ENCODE measurements at regions not wholly inside any gene's neighbourhood (a gene's known extent, or its start where the extent isn't known, plus 50 kb on each side); places are given as distances from the start of the nearest gene placed in this dataset.

- H3K27ac Mint-ChIP-seq, result peak overlapping the region; percentile 93
- Histone ChIP-seq H3K9ac (no peak overlapping the region), H3K4me3 (no peak overlapping the region), H3K79me2 (ENCODE audit: low read depth) (no peaks in the 10 kb centered on the region), H3K4me2 (no peak overlapping the region), H2AFZ (replicated peaks) (no peak overlapping the region), H3F3A (ENCODE audit: low read depth) (no peaks in the 10 kb centered on the region), H3K36me3 (no peaks in the 10 kb centered on the region), H3K4me1 (peaks cover 7% of the 10 kb centered on the region), H4K20me1 (ENCODE audit: low read depth) (peaks cover 20% of the 10 kb centered on the region), H3K27ac (no peak overlapping the region), H3K9me3 (ENCODE audit: low read depth) (no peaks in the 10 kb centered on the region), H3K27me3 (peaks cover 57% of the 10 kb centered on the region)
- TF ChIP-seq CTCF (IDR thresholded peaks at IDR 0.05), result no peak
- no peak for TF ChIP-seq EZH2 (IDR thresholded peaks at IDR 0.05)
- TF ChIP-seq EZH2phosphoT487 (IDR thresholded peaks at IDR 0.05), result no peak
- no peak for DNase-seq (ENCODE audit: low spot score)
- H3K4me3 Mint-ChIP-seq, result no peak overlapping the region
- peaks cover 71% of the 10 kb centered on the region for H3K4me1 Mint-ChIP-seq
- no peaks in the 10 kb centered on the region for H3K36me3 Mint-ChIP-seq
- H3K27me3 Mint-ChIP-seq (ENCODE audit: insufficient read depth, low read depth), result peaks cover 14% of the 10 kb centered on the region
- no peaks in the 10 kb centered on the region for H3K9me3 Mint-ChIP-seq
Measured at GRCh38 chr5:2203774-2204173, 321.0 kb upstream of the IRX4 start.

GRCh38 chr5:2201832-2202231 is 319.1 kb upstream of the IRX4 start:
- Mint-ChIP-seq H3K4me1 (peaks cover 72% of the 10 kb centered on the region), H3K4me3 (no peak overlapping the region), H3K36me3 (no peaks in the 10 kb centered on the region), H3K27ac (no peak overlapping the region), H3K27me3 (ENCODE audit: insufficient read depth, low read depth) (peaks cover 16% of the 10 kb centered on the region), H3K9me3 (no peaks in the 10 kb centered on the region)
- Histone ChIP-seq H3K9ac (no peak overlapping the region), H3K79me2 (ENCODE audit: low read depth) (no peaks in the 10 kb centered on the region), H3K4me1 (peaks cover 16% of the 10 kb centered on the region), H3K4me2 (no peak overlapping the region), H3K27ac (no peak overlapping the region), H3K36me3 (no peaks in the 10 kb centered on the region), H3K9me3 (ENCODE audit: low read depth) (no peaks in the 10 kb centered on the region), H3K27me3 (peaks cover 37% of the 10 kb centered on the region), H2AFZ (replicated peaks) (no peak overlapping the region), H3F3A (ENCODE audit: low read depth) (peaks cover 4% of the 10 kb centered on the region), H4K20me1 (ENCODE audit: low read depth) (peaks cover 9% of the 10 kb centered on the region), H3K4me3 (no peak overlapping the region)
- TF ChIP-seq EZH2 (IDR thresholded peaks at IDR 0.05), result no peak
- no peak for TF ChIP-seq CTCF (IDR thresholded peaks at IDR 0.05)
- no peak for TF ChIP-seq EZH2phosphoT487 (IDR thresholded peaks at IDR 0.05)
- DNase-seq (ENCODE audit: low spot score), result no peak

- no peak for DNase-seq (ENCODE audit: low spot score)
- Mint-ChIP-seq H3K4me3 (no peak overlapping the region), H3K27me3 (ENCODE audit: insufficient read depth, low read depth) (peaks cover 16% of the 10 kb centered on the region), H3K4me1 (peaks cover 73% of the 10 kb centered on the region), H3K27ac (no peak overlapping the region), H3K36me3 (no peaks in the 10 kb centered on the region), H3K9me3 (no peaks in the 10 kb centered on the region)
- Histone ChIP-seq H4K20me1 (ENCODE audit: low read depth) (peaks cover 8% of the 10 kb centered on the region), H3K4me1 (peaks cover 17% of the 10 kb centered on the region), H2AFZ (replicated peaks) (no peak overlapping the region), H3K27ac (no peak overlapping the region), H3K27me3 (peaks cover 34% of the 10 kb centered on the region), H3K4me3 (no peak overlapping the region), H3K79me2 (ENCODE audit: low read depth) (no peaks in the 10 kb centered on the region), H3K9ac (no peak overlapping the region), H3K36me3 (no peaks in the 10 kb centered on the region), H3K9me3 (ENCODE audit: low read depth) (no peaks in the 10 kb centered on the region), H3F3A (ENCODE audit: low read depth) (peaks cover 4% of the 10 kb centered on the region), H3K4me2 (no peak overlapping the region)
- no peak for TF ChIP-seq EZH2phosphoT487 (IDR thresholded peaks at IDR 0.05)
Measured at GRCh38 chr5:2201421-2201820, 318.7 kb upstream of the IRX4 start.

GRCh38 chr5:2201011-2201410 is 318.3 kb upstream of the IRX4 start:
- Histone ChIP-seq H2AFZ (replicated peaks) (no peak overlapping the region), H3F3A (ENCODE audit: low read depth) (peaks cover 4% of the 10 kb centered on the region), H4K20me1 (ENCODE audit: low read depth) (peaks cover 6% of the 10 kb centered on the region), H3K4me3 (no peak overlapping the region), H3K4me1 (peaks cover 14% of the 10 kb centered on the region), H3K9me3 (ENCODE audit: low read depth) (no peaks in the 10 kb centered on the region), H3K27ac (no peak overlapping the region), H3K9ac (no peak overlapping the region), H3K36me3 (no peaks in the 10 kb centered on the region), H3K27me3 (peaks cover 32% of the 10 kb centered on the region), H3K4me2 (no peak overlapping the region), H3K79me2 (ENCODE audit: low read depth) (no peaks in the 10 kb centered on the region)
- H3K36me3 Mint-ChIP-seq, result peaks cover 1% of the 10 kb centered on the region
- TF ChIP-seq EZH2 (IDR thresholded peaks at IDR 0.05) (no peak), CTCF (IDR thresholded peaks at IDR 0.05) (no peak), EZH2phosphoT487 (IDR thresholded peaks at IDR 0.05) (no peak)
- H3K9me3 Mint-ChIP-seq, result peaks cover 2% of the 10 kb centered on the region
- peaks cover 18% of the 10 kb centered on the region for H3K27me3 Mint-ChIP-seq (ENCODE audit: insufficient read depth, low read depth)
- DNase-seq (ENCODE audit: low spot score), result no peak
- peak overlapping the region; percentile 86 for H3K27ac Mint-ChIP-seq
- H3K4me3 Mint-ChIP-seq, result no peak overlapping the region
- peaks cover 73% of the 10 kb centered on the region for H3K4me1 Mint-ChIP-seq

All from neural progenitor cell (in vitro differentiated cells).